KMS-11 (cell line): ENCODE measurements at regions not wholly inside any gene's neighbourhood (a gene's known extent, or its start where the extent isn't known, plus 50 kb on each side); places are given as distances from the start of the nearest gene placed in this dataset.

Experiments used
- H2AFZ ChIP-seq: fragments of 200-600 bp; sonication (generic); 2 replicates; pipeline ENCODE4 v1.6.1; 2016; ENCODE audit warnings: antibody characterized with exemption, mixed run types, low read depth
- H3K27ac ChIP-seq: fragments of 200-600 bp; sonication (generic); 2 replicates; pipeline ENCODE4 v1.6.1; 2016; ENCODE audit warnings: mild to moderate bottlenecking, mixed run types
- H3K27me3 ChIP-seq: fragments of 200-600 bp; sonication (generic); 2 replicates; pipeline ENCODE4 v1.6.1; 2017; ENCODE audit warnings: mild to moderate bottlenecking, low read depth, mixed run types, moderate library complexity; ENCODE audit not compliant: insufficient read depth
- H3K36me3 ChIP-seq: fragments of 200-600 bp; sonication (generic); 2 replicates; pipeline ENCODE4 v1.6.1; 2017; ENCODE audit warnings: mild to moderate bottlenecking, mixed run types; ENCODE audit not compliant: insufficient read depth
- H3K4me1 ChIP-seq: fragments of 200-600 bp; sonication (generic); 2 replicates; pipeline ENCODE4 v1.6.1; 2016; ENCODE audit warnings: mild to moderate bottlenecking, low read depth, mixed run types; ENCODE audit not compliant: poor library complexity, severe bottlenecking
- H3K4me2 ChIP-seq: fragments of 200-600 bp; sonication (generic); 2 replicates; pipeline ENCODE4 v1.7.0; 2016; ENCODE audit warnings: mild to moderate bottlenecking, mixed run types
- H3K4me3 ChIP-seq: fragments of 200-600 bp; sonication (generic); IDR thresholded peaks from 2 replicates; pipeline ENCODE4 v1.6.1; 2017; ENCODE audit warnings: low read depth, low read length, mixed read lengths; ENCODE audit not compliant: insufficient read depth
- H3K79me2 ChIP-seq: fragments of 200-600 bp; sonication (generic); 2 replicates; pipeline ENCODE4 v1.6.1; 2016; ENCODE audit warnings: low read depth, mixed run types; ENCODE audit not compliant: insufficient read depth
- H3K9ac ChIP-seq: fragments of 200-600 bp; sonication (generic); 2 replicates; pipeline ENCODE4 v1.6.1; 2016; ENCODE audit warnings: mild to moderate bottlenecking, mixed run types
- H4K20me1 ChIP-seq: fragments of 200-600 bp; sonication (generic); 2 replicates; pipeline ENCODE4 v1.6.1; 2016; ENCODE audit warnings: mild to moderate bottlenecking, mixed run types; ENCODE audit not compliant: insufficient read depth
- CTCF ChIP-seq: fragments of 200-600 bp; sonication (generic); conservative IDR thresholded peaks from 2 replicates; pipeline ENCODE4 v1.6.1; 2017; ENCODE audit warnings: low read depth, mild to moderate bottlenecking, antibody characterized with exemption, low read length, moderate library complexity, mixed read lengths

- H2AFZ ChIP-seq, result no peak overlapping the region
- no peaks in the 10 kb centered on the region for H3K4me1 ChIP-seq
- no peak overlapping the region for H3K4me2 ChIP-seq
- no peak for TF ChIP-seq CTCF
- H3K27me3 ChIP-seq, result no peaks in the 10 kb centered on the region
- no peaks in the 10 kb centered on the region for H3K36me3 ChIP-seq
- H3K79me2 ChIP-seq, result no peaks in the 10 kb centered on the region
- H3K27ac ChIP-seq, result no peak overlapping the region
- no peaks in the 10 kb centered on the region for H4K20me1 ChIP-seq
- no peak overlapping the region for H3K4me3 ChIP-seq
- no peak overlapping the region for H3K9ac ChIP-seq
These were observed 163.2 kb downstream of the TBXT start for GRCh38 chr6:166004471-166004870.

- H3K27ac ChIP-seq, result no peak overlapping the region
- H3K4me3 ChIP-seq, result no peak overlapping the region
- H3K4me1 ChIP-seq, result no peaks in the 10 kb centered on the region
- no peaks in the 10 kb centered on the region for H3K79me2 ChIP-seq
- no peaks in the 10 kb centered on the region for H4K20me1 ChIP-seq
- H2AFZ ChIP-seq, result no peak overlapping the region
- no peaks in the 10 kb centered on the region for H3K36me3 ChIP-seq
- no peak for TF ChIP-seq CTCF
- H3K4me2 ChIP-seq, result no peak overlapping the region
- no peak overlapping the region for H3K9ac ChIP-seq
- no peaks in the 10 kb centered on the region for H3K27me3 ChIP-seq
These were observed 164.1 kb downstream of the TBXT start for GRCh38 chr6:166003569-166003968.

- no peaks in the 10 kb centered on the region for H3K27me3 ChIP-seq
These were observed 166.3 kb downstream of the TBXT start for GRCh38 chr6:166001359-166001758.

GRCh38 chr6:165999279-165999678, 168.4 kb downstream of the TBXT start:
- Histone ChIP-seq H2AFZ (no peak overlapping the region), H3K4me1 (no peaks in the 10 kb centered on the region), H3K9ac (no peak overlapping the region), H3K27ac (no peak overlapping the region), H3K4me2 (no peak overlapping the region), H3K4me3 (no peak overlapping the region), H3K36me3 (no peaks in the 10 kb centered on the region), H4K20me1 (no peaks in the 10 kb centered on the region), H3K79me2 (no peaks in the 10 kb centered on the region), H3K27me3 (no peaks in the 10 kb centered on the region)
- TF ChIP-seq CTCF, result no peak

More at GRCh38 chr6:166001359-166001758, 166.3 kb downstream of the TBXT start:
- H3K4me1 ChIP-seq, result no peaks in the 10 kb centered on the region
- no peak overlapping the region for H3K27ac ChIP-seq
- H3K4me2 ChIP-seq, result no peak overlapping the region
- H3K4me3 ChIP-seq, result no peak overlapping the region
- no peak for TF ChIP-seq CTCF
- H2AFZ ChIP-seq, result no peak overlapping the region
- no peaks in the 10 kb centered on the region for H3K36me3 ChIP-seq
- H3K9ac ChIP-seq, result no peak overlapping the region
- no peaks in the 10 kb centered on the region for H3K79me2 ChIP-seq
- H4K20me1 ChIP-seq, result no peaks in the 10 kb centered on the region
